HCT116 (cell line): ENCODE measurements at regions not wholly inside any gene's neighbourhood (a gene's known extent, or its start where the extent isn't known, plus 50 kb on each side); places are given as distances from the start of the nearest gene placed in this dataset.

ENCODE experiments used
- ATF3 ChIP-seq: IDR thresholded peaks from 2 replicates; pipeline ENCODE4 v1.6.1; 2012
- CBX3 ChIP-seq: IDR thresholded peaks from 2 replicates; pipeline ENCODE4 v1.6.1; 2012; ENCODE audit warnings: low read depth
- CTCF ChIP-seq, 3 experiments: fragments of 200-600 bp in 1 of 3; sonication (generic) in 1 of 3; IDR thresholded peaks in 2 of 3; conservative IDR thresholded peaks in 1 of 3; 2 replicates each; pipeline ENCODE4 v1.5.1; 2012 to 2017; ENCODE audit warnings: low read depth in 2 of 3, low read length in 2 of 3, antibody characterized with exemption in 1 of 3, borderline replicate concordance in 1 of 3, control low read depth in 1 of 3, mild to moderate bottlenecking in 1 of 3, mixed read lengths in 1 of 3, mixed run types in 1 of 3, moderate library complexity in 1 of 3; ENCODE audit not compliant: insufficient read depth in 1 of 3
- JUND ChIP-seq: IDR thresholded peaks from 2 replicates; pipeline ENCODE4 v1.6.1; 2012
- POLR2A ChIP-seq: IDR thresholded peaks from 2 replicates; pipeline ENCODE4 v1.7.0; 2011; ENCODE audit warnings: borderline replicate concordance; ENCODE audit not compliant: insufficient read depth, insufficient read length; ENCODE audit errors: extremely low read depth
- POLR2AphosphoS5 ChIP-seq: IDR thresholded peaks from 2 replicates; pipeline ENCODE4 v1.6.1; 2011; ENCODE audit warnings: mild to moderate bottlenecking, low read depth, low read length, moderate library complexity
- RAD21 ChIP-seq: IDR thresholded peaks from 2 replicates; pipeline ENCODE4 v1.6.1; 2012; ENCODE audit warnings: low read depth, mild to moderate bottlenecking
- REST ChIP-seq: IDR thresholded peaks from 2 replicates; pipeline ENCODE4 v1.6.1; 2012; ENCODE audit warnings: low read depth
- SIN3A ChIP-seq: IDR thresholded peaks from 2 replicates; pipeline ENCODE4 v1.6.1; 2012; ENCODE audit warnings: low read depth

GRCh38 chr9:38285236-38285635, 107.3 kb upstream of the ALDH1B1 start:
- TF ChIP-seq POLR2AphosphoS5, result no peak
- no peak for TF ChIP-seq SIN3A
- no peak for TF ChIP-seq ATF3
- no peak for TF ChIP-seq CTCF (IDR thresholded peaks at IDR 0.05 in 2 of 3, conservative IDR thresholded peaks at IDR 0.05 in 1 of 3; ENCODE audit: borderline replicate concordance in 1 of 3, insufficient read depth in 1 of 3, low read depth in 2 of 3, low read length in 2 of 3)
- TF ChIP-seq RAD21, result no peak
- no peak for TF ChIP-seq REST
- no peak for TF ChIP-seq JUND
- TF ChIP-seq POLR2A, result no peak
- no peak for TF ChIP-seq CBX3
